ENCODE measurements at regions not wholly inside any gene's neighbourhood (a gene's known extent, or its start where the extent isn't known, plus 50 kb on each side); places are given as distances from the start of the nearest gene placed in this dataset.

DNA sequence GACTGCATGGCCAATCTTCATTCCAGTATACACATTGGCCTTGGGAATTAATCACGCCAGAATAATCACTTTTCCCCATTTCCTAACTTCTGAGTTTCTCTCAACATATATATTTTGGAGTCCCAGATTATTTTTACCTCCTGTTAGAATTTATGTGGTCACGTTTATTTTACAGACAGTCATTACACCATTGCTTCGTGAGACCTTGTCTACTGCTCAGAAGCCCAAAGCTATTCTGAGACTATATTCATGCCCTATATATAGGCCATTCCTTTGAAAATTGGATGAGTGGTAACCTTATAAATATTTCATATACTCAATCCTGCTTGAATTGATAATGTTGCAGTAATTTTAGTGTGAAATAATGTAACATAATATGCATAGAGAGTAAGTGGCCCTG lies 610.0 kb upstream of the CDH2 start:
- no peak for DNase-seq
- no peak for ATAC-seq
- intact Hi-C loops (cut with DNase I, micrococcal nuclease): no loop called here

GRCh38 chr18:28781616-28782362 lies 604.9 kb upstream of the CDH2 start:
- intact Hi-C loops (cut with DNase I, micrococcal nuclease): no loop called here
- Histone ChIP-seq H3K9me3 (peaks cover 9% of the 10 kb centered on the region), H3K4me3 (no peak overlapping the region), H3K36me3 (ENCODE audit: low read depth) (no peaks in the 10 kb centered on the region), H3K4me1 (ENCODE audit: low read depth) (no peaks in the 10 kb centered on the region)
- DNase-seq: no peak
- ATAC-seq: no peak
- TF ChIP-seq CTCF (IDR thresholded peaks at IDR 0.05): no peak

More for the DNA sequence above, 610.0 kb upstream of the CDH2 start:
- H3K4me1 ChIP-seq (ENCODE audit: low read depth): no peaks in the 10 kb centered on the region
- H3K9me3 ChIP-seq: no peaks in the 10 kb centered on the region
- no peaks in the 10 kb centered on the region for H3K36me3 ChIP-seq (ENCODE audit: low read depth)
- TF ChIP-seq CTCF (IDR thresholded peaks at IDR 0.05): no peak
- no peak overlapping the region for H3K4me3 ChIP-seq

DNA sequence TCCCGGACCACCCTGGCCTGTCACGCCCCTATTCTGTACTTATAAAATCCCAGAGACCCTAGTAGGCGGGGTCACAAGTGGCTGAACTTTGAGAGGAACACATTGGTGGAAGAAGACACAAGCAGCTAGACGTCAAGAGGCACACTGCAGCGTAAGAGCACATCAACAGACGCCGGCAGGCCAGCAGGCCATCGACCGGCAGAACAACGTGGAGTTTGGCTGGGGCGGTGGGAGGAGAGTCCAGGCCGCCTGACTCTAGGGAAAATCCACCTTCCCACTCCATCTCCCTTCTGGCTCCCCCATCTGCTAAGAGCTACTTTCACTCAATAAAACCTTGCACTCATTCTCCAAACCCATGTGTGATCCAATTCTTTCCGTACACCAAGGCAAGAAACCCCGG lies 601.8 kb upstream of the CDH2 start:
- intact Hi-C loops (cut with DNase I, micrococcal nuclease): no loop called here

DNA sequence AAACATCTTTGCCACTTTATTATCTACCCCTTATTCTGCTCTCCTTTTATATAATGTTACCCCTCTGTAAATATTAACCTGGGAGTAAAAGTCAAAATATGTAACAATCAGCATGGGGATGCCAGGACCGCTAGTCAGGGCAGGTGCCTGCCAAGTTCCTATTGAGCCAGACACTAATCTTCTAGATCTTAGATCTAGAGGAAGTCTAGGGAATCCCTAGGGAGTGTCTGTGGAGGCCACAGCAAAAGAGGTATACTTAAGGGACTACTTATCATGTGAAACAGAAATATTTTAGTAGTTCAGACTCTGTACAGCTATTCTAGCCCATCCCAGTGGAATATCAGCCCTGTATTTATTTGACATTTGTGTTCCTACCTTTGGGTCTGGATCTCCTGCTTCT lies 600.8 kb upstream of the CDH2 start:
- Histone ChIP-seq H3K9me3 (peaks cover 9% of the 10 kb centered on the region), H3K4me1 (ENCODE audit: low read depth) (no peaks in the 10 kb centered on the region), H3K4me3 (no peak overlapping the region), H3K36me3 (ENCODE audit: low read depth) (no peaks in the 10 kb centered on the region)
- ATAC-seq (no peak), DNase-seq (no peak)
- intact Hi-C loops (cut with DNase I, micrococcal nuclease): no loop called here
- no peak for TF ChIP-seq CTCF (IDR thresholded peaks at IDR 0.05)

More for the DNA sequence above, 601.8 kb upstream of the CDH2 start:
- Histone ChIP-seq H3K4me1 (ENCODE audit: low read depth) (no peaks in the 10 kb centered on the region), H3K4me3 (no peak overlapping the region), H3K9me3 (peaks cover 9% of the 10 kb centered on the region), H3K36me3 (ENCODE audit: low read depth) (no peaks in the 10 kb centered on the region)
- TF ChIP-seq CTCF (IDR thresholded peaks at IDR 0.05): no peak
- no peak for DNase-seq
- no peak for ATAC-seq

- Histone ChIP-seq H3K9me3 (peaks cover 8% of the 10 kb centered on the region), H3K4me1 (ENCODE audit: low read depth) (no peaks in the 10 kb centered on the region), H3K36me3 (ENCODE audit: low read depth) (no peaks in the 10 kb centered on the region), H3K4me3 (no peak overlapping the region)
- intact Hi-C loops (cut with DNase I, micrococcal nuclease): no loop called here
- no peak for DNase-seq
- TF ChIP-seq CTCF (IDR thresholded peaks at IDR 0.05): no peak
- ATAC-seq: no peak
These were observed 594.9 kb upstream of the CDH2 start for GRCh38 chr18:28771849-28772248.

All from mucosa of descending colon (tissue), 3 donors.